HepG2 (cell line): ENCODE measurements at regions not wholly inside any gene's neighbourhood (a gene's known extent, or its start where the extent isn't known, plus 50 kb on each side); places are given as distances from the start of the nearest gene placed in this dataset.

ENCODE experiments used
- ATAC-seq: fragments of 200-7000 bp; cut with Tn5 transposase; 3 replicates; pipeline ENCODE4 v1.9.1; 2020; ENCODE audit warnings: mild to moderate bottlenecking, moderate library complexity
- BruUV-seq: library from RNA; stranded (reverse); fragments of 400-500 nt; replicated peaks from 2 replicates; lab custom pipeline; 2021; lab: Mats Ljungman, UMichigan
- CTCF ChIA-PET: fragments of 300-600 bp; formaldehyde crosslinking; extraction: SDS; loops from one replicate; lab custom pipeline; 2021; ENCODE audit warnings: low total read pairs, inconsistent platforms, low intra/inter-chr PET ratio; lab: Yijun Ruan, JAX
- POLR2A ChIA-PET: fragments of 350-600 bp; sonication (Branson Sonifier 250); formaldehyde crosslinking; loops from one replicate; lab custom pipeline; 2020; ENCODE audit warnings: antibody characterized with exemption, inconsistent platforms; lab: Yijun Ruan, JAX
- DNase-seq: peaks from one replicate; pipeline ENCODE4 v3.0.0-alpha.2; 2015; ENCODE audit warnings: low spot score
- FAIRE-seq: peaks from 3 replicates; lab custom pipeline; 2011; peaks lifted over from hg19 to GRCh38; lab: Jason Lieb, UNC
- H2AFZ ChIP-seq: one replicate; pipeline ENCODE4 v1.6.1; 2011; ENCODE audit warnings: low read length, inconsistent platforms
- H3K27ac ChIP-seq: fragments of 300-600 bp; 3 replicates; pipeline ENCODE4 v1.8.0; 2011; ENCODE audit warnings: mixed run types, mild to moderate bottlenecking, mixed read lengths, low read length, inconsistent platforms; ENCODE audit not compliant: insufficient read depth; ENCODE audit errors: extremely low read length
- H3K27me3 ChIP-seq, 2 experiments: fragments of 200-600 bp in 1 of 2; 2 replicates in 1 of 2; 3 replicates in 1 of 2; pipeline versions ENCODE4 v1.6.0 to v1.8.0; 2011; ENCODE audit warnings: low read length in 2 of 2, mild to moderate bottlenecking in 2 of 2, moderate library complexity in 2 of 2, inconsistent platforms in 1 of 2; ENCODE audit not compliant: insufficient read depth in 2 of 2, control insufficient read depth in 1 of 2
- H3K36me3 ChIP-seq, 2 experiments: fragments of 200-600 bp in 1 of 2; replicated peaks in 1 of 2; 2 replicates in 1 of 2; 3 replicates in 1 of 2; pipeline versions ENCODE4 v1.5.1 to v1.8.0; 2011; ENCODE audit warnings: low read length in 2 of 2, inconsistent platforms in 1 of 2; ENCODE audit not compliant: insufficient read depth in 2 of 2, control insufficient read depth in 1 of 2
- H3K4me1 ChIP-seq: 2 replicates; pipeline ENCODE4 v1.5.1; 2012; ENCODE audit warnings: low read length, inconsistent platforms; ENCODE audit not compliant: insufficient read depth
- H3K4me2 ChIP-seq: 2 replicates; pipeline ENCODE4 v1.6.0; 2011; ENCODE audit warnings: low read depth, low read length, inconsistent platforms
- H3K4me3 ChIP-seq, 3 experiments: fragments of 200-600 bp in 1 of 3; sonication (generic), shearing (Covaris generic) in 1 of 3; replicated peaks in 1 of 3; 2 replicates each; pipeline ENCODE4 v1.5.1; 2011 to 2016; ENCODE audit warnings: low read length in 3 of 3, inconsistent platforms in 2 of 3, low read depth in 2 of 3, mild to moderate bottlenecking in 2 of 3, control low read depth in 1 of 3, mixed read lengths in 1 of 3; ENCODE audit not compliant: insufficient read depth in 1 of 3
- H3K79me2 ChIP-seq: one replicate; pipeline ENCODE4 v1.6.1; 2011; ENCODE audit warnings: low read length, inconsistent platforms; ENCODE audit not compliant: insufficient read depth
- H3K9ac ChIP-seq: 2 replicates; pipeline ENCODE4 v1.6.0; 2011; ENCODE audit warnings: mild to moderate bottlenecking, low read depth, low read length, inconsistent platforms; ENCODE audit not compliant: insufficient read depth
- H3K9me3 ChIP-seq: 2 replicates; pipeline ENCODE4 v1.5.1; 2012; ENCODE audit warnings: mild to moderate bottlenecking, low read length
- H4K20me1 ChIP-seq: 2 replicates; pipeline ENCODE4 v1.6.0; 2011; ENCODE audit warnings: inconsistent platforms, mild to moderate bottlenecking, low read length, moderate library complexity; ENCODE audit not compliant: insufficient read depth
- CENPBD1 ChIP-seq: sonication (generic); formaldehyde crosslinking; IDR thresholded peaks from 2 replicates; pipeline ENCODE4 v1.8.0; 2022; ENCODE audit warnings: missing genetic modification reagents, low read depth, mild to moderate bottlenecking, borderline replicate concordance
- CSRNP1 ChIP-seq: sonication (generic); formaldehyde crosslinking; IDR thresholded peaks from 2 replicates; pipeline ENCODE4 v1.8.1; 2023; ENCODE audit warnings: mild to moderate bottlenecking, missing genetic modification reagents
- ETV6 ChIP-seq: sonication (generic); formaldehyde crosslinking; conservative IDR thresholded peaks from 2 replicates; pipeline ENCODE4 v1.4.0; 2020; ENCODE audit warnings: missing genetic modification reagents
- IRX3 ChIP-seq: sonication (generic); formaldehyde crosslinking; IDR thresholded peaks from 2 replicates; pipeline ENCODE4 v1.8.1; 2023; ENCODE audit warnings: mild to moderate bottlenecking, low read depth, missing genetic modification reagents, borderline replicate concordance
- RAD51 ChIP-seq: fragments of 450-650 bp; IDR thresholded peaks from 2 replicates; pipeline ENCODE4 v1.6.1; 2016; ENCODE audit warnings: borderline replicate concordance
- ZBTB21 ChIP-seq: sonication (generic); formaldehyde crosslinking; IDR thresholded peaks from 2 replicates; pipeline ENCODE4 v1.4.0; 2020; ENCODE audit warnings: missing genetic modification reagents
- ZNF709 ChIP-seq: sonication (generic); formaldehyde crosslinking; IDR thresholded peaks from 2 replicates; pipeline ENCODE4 v1.5.0; 2020; ENCODE audit warnings: mild to moderate bottlenecking, missing genetic modification reagents
- whole genome bisulfite sequencing: methylation state at CpG from one replicate; pipeline ENCODE4 v1.1.6; 2017; ENCODE audit warnings: low lambda C conversion rate; 5-methylcytosine and 5-hydroxymethylcytosine counted together
- in situ Hi-C: cut with HindIII; loops from 2 replicates; pipeline ENCODE4 v1.10.0; 2017; ENCODE audit warnings: low pct_unique_long_range_greater_than_20kb; ENCODE audit not compliant: extremely low pct_ligation_motif_present
- intact Hi-C: fragments of 100-400 bp; cut with micrococcal nuclease; formaldehyde crosslinking; loops from one replicate; pipeline ENCODE4 v1.10.0; 2022; ENCODE audit not compliant: unreplicated experiment
- TF ChIP-seq, protein P1 (sequence below): IDR thresholded peaks from 2 replicates; pipeline ENCODE4 v1.6.1; 2012; ENCODE audit warnings: low read length, improper control_type of control experiment
- TF ChIP-seq, protein P2 (sequence below): sonication (generic); formaldehyde crosslinking; IDR thresholded peaks from 2 replicates; pipeline ENCODE4 v1.8.0; 2022; ENCODE audit warnings: mild to moderate bottlenecking, missing genetic modification reagents, moderate library complexity
- TF ChIP-seq, protein P3 (sequence below): sonication (generic); formaldehyde crosslinking; IDR thresholded peaks from 2 replicates; pipeline ENCODE4 v1.4.0; 2020; ENCODE audit warnings: low read depth, mild to moderate bottlenecking, missing genetic modification reagents

DNA sequence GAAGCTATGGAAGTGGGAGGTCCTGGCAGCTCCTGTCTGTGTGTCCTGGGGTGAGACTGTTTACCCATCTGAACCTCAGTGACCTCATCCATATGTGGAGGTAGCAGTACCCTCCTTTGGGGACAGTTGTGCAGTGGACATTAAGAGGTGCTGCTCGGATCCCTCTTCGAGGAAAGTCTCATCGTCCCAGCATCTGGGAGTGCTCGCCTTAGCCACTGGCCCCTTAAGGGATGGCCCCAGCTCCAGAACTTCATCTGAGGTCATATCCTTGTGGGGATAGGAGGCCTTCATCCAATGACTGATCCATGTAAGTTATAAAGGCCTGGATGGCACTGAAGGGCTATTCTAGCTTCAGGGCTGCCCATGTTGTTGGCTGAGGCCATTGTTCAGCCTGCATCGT lies 538.1 kb downstream of the MIAT start:
- Histone ChIP-seq H3K27me3 (0 out of 5 replicates have a peak, but pooled peaks cover 0 to 3% of the 10 kb centered on the region in 2 experiments), H4K20me1 (no peaks in the 10 kb centered on the region), H3K4me3 (no peak overlapping the region), H3K79me2 (no peaks in the 10 kb centered on the region), H3K36me3 (no peaks in the 10 kb centered on the region), H3K9ac (no peak overlapping the region), H3K27ac (no peak overlapping the region), H3K9me3 (peaks cover 9% of the 10 kb centered on the region), H3K4me1 (no peaks in the 10 kb centered on the region), H2AFZ (no peak overlapping the region), H3K4me2 (no peak overlapping the region)
- ChIA-PET CTCF (no interaction called here), POLR2A (no interaction called here)
- intact Hi-C loops: no loop called here
- FAIRE-seq (no peak), DNase-seq (no peak), ATAC-seq (no peak)
- no TSS peak for BruUV-seq
- TF ChIP-seq CSRNP1 (CRISPR knock-in tag): no peak
- in situ Hi-C loops: no loop called here
- 0% methylated on average over 1 of the region's 5 CpGs for WGBS

DNA sequence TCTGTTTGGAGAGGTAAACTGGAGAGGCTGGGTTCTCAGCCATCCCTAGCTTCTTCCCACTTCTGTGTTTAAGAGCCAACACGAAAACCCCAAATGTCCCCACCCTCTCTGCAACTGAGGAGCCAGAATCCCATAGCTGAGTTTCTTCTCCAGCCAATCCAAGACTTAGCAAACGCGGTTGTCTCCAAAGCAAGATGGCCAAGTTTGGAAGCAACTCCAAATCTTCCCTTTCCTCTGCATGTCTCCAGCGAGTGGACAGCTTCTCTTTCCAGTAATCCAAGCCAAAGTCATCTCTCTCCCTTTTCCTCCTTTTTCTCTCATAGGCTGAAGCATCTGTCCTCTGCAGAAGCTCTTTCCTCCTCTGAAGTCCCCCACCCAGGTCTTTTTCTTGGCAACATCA lies 539.2 kb downstream of the MIAT start:
- Histone ChIP-seq H3K36me3 (no peaks in the 10 kb centered on the region), H3K27ac (no peak overlapping the region), H3K4me1 (no peaks in the 10 kb centered on the region), H3K4me3 (no peak overlapping the region), H3K9me3 (peaks cover under 1% of the 10 kb centered on the region; the same call in 1 of the 2 replicates), H2AFZ (no peak overlapping the region), H3K9ac (no peak overlapping the region), H4K20me1 (no peaks in the 10 kb centered on the region), H3K4me2 (no peak overlapping the region), H3K27me3 (peaks cover 0 to 8% of the 10 kb centered on the region in 2 experiments; a peak in 1 of 5 replicates), H3K79me2 (no peaks in the 10 kb centered on the region)
- DNase-seq (no peak), ATAC-seq (no peak), FAIRE-seq (no peak)
- ChIA-PET POLR2A (no interaction called here), CTCF (no interaction called here)
- WGBS: 1% methylated on average over 3 of the region's 4 CpGs
- intact Hi-C loops (no loop called here), in situ Hi-C loops (no loop called here)
- BruUV-seq: no TSS peak
- no peak for TF ChIP-seq ZNF709 (CRISPR knock-in tag)
- TF ChIP-seq, protein P1, sequence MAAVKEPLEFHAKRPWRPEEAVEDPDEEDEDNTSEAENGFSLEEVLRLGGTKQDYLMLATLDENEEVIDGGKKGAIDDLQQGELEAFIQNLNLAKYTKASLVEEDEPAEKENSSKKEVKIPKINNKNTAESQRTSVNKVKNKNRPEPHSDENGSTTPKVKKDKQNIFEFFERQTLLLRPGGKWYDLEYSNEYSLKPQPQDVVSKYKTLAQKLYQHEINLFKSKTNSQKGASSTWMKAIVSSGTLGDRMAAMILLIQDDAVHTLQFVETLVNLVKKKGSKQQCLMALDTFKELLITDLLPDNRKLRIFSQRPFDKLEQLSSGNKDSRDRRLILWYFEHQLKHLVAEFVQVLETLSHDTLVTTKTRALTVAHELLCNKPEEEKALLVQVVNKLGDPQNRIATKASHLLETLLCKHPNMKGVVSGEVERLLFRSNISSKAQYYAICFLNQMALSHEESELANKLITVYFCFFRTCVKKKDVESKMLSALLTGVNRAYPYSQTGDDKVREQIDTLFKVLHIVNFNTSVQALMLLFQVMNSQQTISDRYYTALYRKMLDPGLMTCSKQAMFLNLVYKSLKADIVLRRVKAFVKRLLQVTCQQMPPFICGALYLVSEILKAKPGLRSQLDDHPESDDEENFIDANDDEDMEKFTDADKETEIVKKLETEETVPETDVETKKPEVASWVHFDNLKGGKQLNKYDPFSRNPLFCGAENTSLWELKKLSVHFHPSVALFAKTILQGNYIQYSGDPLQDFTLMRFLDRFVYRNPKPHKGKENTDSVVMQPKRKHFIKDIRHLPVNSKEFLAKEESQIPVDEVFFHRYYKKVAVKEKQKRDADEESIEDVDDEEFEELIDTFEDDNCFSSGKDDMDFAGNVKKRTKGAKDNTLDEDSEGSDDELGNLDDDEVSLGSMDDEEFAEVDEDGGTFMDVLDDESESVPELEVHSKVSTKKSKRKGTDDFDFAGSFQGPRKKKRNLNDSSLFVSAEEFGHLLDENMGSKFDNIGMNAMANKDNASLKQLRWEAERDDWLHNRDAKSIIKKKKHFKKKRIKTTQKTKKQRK: no peak
- TF ChIP-seq IRX3: no peak
- no peak for TF ChIP-seq ZBTB21 (CRISPR knock-in tag)
- TF ChIP-seq ETV6 (CRISPR knock-in tag): no peak
- TF ChIP-seq, protein P2, sequence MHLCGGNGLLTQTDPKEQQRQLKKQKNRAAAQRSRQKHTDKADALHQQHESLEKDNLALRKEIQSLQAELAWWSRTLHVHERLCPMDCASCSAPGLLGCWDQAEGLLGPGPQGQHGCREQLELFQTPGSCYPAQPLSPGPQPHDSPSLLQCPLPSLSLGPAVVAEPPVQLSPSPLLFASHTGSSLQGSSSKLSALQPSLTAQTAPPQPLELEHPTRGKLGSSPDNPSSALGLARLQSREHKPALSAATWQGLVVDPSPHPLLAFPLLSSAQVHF: no peak
- TF ChIP-seq CENPBD1: no peak
- TF ChIP-seq, protein P3, sequence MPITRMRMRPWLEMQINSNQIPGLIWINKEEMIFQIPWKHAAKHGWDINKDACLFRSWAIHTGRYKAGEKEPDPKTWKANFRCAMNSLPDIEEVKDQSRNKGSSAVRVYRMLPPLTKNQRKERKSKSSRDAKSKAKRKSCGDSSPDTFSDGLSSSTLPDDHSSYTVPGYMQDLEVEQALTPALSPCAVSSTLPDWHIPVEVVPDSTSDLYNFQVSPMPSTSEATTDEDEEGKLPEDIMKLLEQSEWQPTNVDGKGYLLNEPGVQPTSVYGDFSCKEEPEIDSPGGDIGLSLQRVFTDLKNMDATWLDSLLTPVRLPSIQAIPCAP (CRISPR knock-in tag): no peak
- TF ChIP-seq RAD51: no peak
